Stimulated activated naive B cell treated with anti-CD40 and anti-IgM and Interleukin-4, amounts not matched to agents 10 μg/mL and 1 μg/mL and 100 μg/mL, for 72 hours (primary cell): ENCODE measurements at regions not wholly inside any gene's neighbourhood (a gene's known extent, or its start where the extent isn't known, plus 50 kb on each side); places are given as distances from the start of the nearest gene placed in this dataset.
"Not testable (repeated sequence)": the region's sequence is repeated elsewhere in the genome, so short reads cannot be mapped to it uniquely, and the experiment has no call there.

Source experiments
- ATAC-seq, 2 donors: fragments of 150-1000 bp; cut with Tn5 transposase; replicated peaks; 2 replicates each; pipeline ENCODE4 v1.10.0; 2021; ENCODE audit warnings: moderate library complexity in 1 of 2
- DNase-seq: peaks from one replicate; pipeline ENCODE4 v3.0.0; 2021
- H3K27ac Mint-ChIP-seq: one replicate; pipeline ENCODE4 v1.8.0; 2022; ENCODE audit warnings: mild to moderate bottlenecking, mixed read lengths
- H3K27me3 Mint-ChIP-seq, 2 donors: one replicate each; pipeline ENCODE4 v1.8.0; 2022; ENCODE audit warnings: mixed read lengths in 2 of 2
- H3K36me3 Mint-ChIP-seq, 2 donors: one replicate each; pipeline ENCODE4 v1.8.0; 2022; ENCODE audit warnings: mixed read lengths in 2 of 2, mild to moderate bottlenecking in 1 of 2
- H3K4me1 Mint-ChIP-seq, 2 donors: one replicate each; pipeline ENCODE4 v1.8.0; 2022; ENCODE audit warnings: mixed read lengths in 2 of 2, mild to moderate bottlenecking in 1 of 2
- H3K4me3 Mint-ChIP-seq, 2 donors: one replicate each; pipeline ENCODE4 v1.8.0; 2022; ENCODE audit warnings: mild to moderate bottlenecking in 2 of 2, mixed read lengths in 2 of 2, moderate library complexity in 1 of 2
- H3K9me3 Mint-ChIP-seq, 2 donors: one replicate each; pipeline ENCODE4 v1.8.0; 2022; ENCODE audit warnings: mixed read lengths in 2 of 2, mild to moderate bottlenecking in 1 of 2

DNA sequence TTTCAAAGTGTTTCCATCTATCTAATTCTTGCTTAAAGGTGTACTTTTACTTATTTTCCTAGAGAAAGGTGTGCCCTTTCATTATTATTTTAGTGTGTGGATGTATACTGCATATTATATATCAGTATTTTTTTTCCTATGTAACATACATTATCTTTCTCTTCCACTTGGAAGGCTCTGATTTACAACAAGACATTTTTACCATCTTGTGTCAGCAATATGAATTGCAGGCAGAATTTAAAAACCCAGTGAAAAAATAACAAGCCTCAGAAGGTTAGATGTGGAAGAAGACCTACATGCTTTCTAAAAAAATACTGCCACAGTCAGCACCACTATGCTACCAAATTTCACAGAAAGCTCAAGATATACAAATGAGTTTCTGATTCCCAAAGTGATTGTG, 327.7 kb upstream of the STEAP1 start:
- ATAC-seq (no peak), DNase-seq (no peak)
- Mint-ChIP-seq H3K27ac (no peak overlapping the region), H3K4me3 (no peak overlapping the region), H3K4me1 (no peaks in the 10 kb centered on the region), H3K27me3 (no peaks in the 10 kb centered on the region), H3K36me3 (no peaks in the 10 kb centered on the region), H3K9me3 (no peaks in the 10 kb centered on the region)

DNA sequence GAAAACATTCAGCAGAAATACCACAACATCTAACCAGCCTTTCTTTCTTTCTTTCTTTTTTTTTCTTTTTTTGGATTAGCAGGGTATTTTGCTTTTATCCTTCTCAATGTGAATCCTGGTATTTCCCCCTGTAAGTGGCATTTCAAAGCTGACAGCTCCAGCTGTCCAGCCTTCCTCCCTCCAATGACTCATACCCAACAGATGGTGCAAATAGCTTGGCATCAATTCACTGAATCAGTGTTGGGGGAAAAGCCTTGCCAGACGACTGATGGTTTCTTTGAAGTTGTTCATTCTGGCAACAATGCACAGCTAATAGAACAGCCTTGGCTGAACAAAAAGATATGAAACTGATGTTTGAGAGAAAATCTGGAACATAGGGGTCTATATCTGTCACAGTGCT, 316.8 kb upstream of the STEAP1 start:
- Mint-ChIP-seq H3K27ac (no peak overlapping the region), H3K4me1 (no peaks in the 10 kb centered on the region), H3K4me3 (no peak overlapping the region), H3K36me3 (no peaks in the 10 kb centered on the region), H3K9me3 (no peaks in the 10 kb centered on the region), H3K27me3 (no peaks in the 10 kb centered on the region)
- DNase-seq (no peak), ATAC-seq (no peak)

DNA sequence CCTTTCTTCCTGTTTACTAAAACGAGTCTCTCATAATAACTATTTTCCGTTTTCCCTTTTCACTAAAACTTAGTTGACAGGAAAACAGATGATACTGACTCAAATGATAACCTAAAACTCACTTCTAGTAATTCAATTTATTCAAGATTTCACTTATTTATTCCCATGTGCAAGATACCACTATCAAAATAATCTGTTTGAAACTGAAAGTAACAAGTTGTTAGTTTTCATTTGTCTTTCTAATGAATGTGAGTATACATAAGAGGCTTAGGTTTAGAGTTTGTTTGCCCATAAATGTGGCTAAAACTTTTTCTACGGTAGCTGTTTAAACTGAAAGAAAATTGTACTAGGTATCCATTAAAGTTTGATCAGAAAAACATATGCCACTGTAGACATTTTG, 314.9 kb upstream of the STEAP1 start:
- H3K36me3 Mint-ChIP-seq, result no peaks in the 10 kb centered on the region
- no peak for DNase-seq
- no peak for ATAC-seq
- no peak overlapping the region for H3K27ac Mint-ChIP-seq
- H3K27me3 Mint-ChIP-seq, result no peaks in the 10 kb centered on the region
- no peaks in the 10 kb centered on the region for H3K4me1 Mint-ChIP-seq
- H3K4me3 Mint-ChIP-seq, result no peak overlapping the region
- H3K9me3 Mint-ChIP-seq, result no peaks in the 10 kb centered on the region

DNA sequence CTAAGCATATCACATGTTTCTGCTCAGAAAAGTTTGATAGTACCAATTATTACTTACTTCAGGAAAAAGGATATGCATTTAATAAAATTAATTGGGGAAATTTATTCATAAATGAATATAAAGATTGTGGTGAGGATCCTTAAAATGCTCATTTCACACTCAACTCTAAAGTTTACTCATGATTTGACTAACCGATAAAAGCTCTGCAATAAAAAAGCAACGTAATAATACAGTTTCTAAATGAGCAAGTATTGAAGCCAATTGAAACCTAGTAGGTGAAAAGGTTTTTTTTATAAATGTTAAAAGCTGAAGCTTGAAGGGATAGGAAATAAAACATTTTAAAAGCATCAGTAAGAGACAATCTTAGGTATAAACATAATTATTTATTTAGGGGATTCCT, 308.3 kb upstream of the STEAP1 start:
- DNase-seq (no peak), ATAC-seq (no peak)
- Mint-ChIP-seq H3K36me3 (no peaks in the 10 kb centered on the region), H3K4me3 (no peak overlapping the region), H3K27me3 (no peaks in the 10 kb centered on the region), H3K4me1 (no peaks in the 10 kb centered on the region), H3K9me3 (no peaks in the 10 kb centered on the region), H3K27ac (no peak overlapping the region)

DNA sequence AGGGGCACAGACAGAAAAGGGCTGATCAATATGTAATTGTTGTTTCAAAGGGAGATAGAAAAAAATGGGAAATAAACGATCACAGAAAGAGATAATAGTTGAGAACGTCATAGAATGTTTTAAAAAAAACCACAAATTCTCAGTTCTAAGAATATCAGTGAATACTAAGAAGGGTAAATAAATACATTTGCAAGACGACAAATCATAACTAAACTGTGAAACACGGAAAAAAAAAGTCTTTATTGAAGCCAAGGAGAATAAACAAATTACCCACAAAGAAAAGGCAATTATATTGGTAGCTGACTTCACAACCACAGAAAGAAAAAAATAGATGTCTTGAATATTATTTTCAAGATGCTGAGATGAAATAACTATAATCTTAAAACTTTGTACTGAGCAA, 305.2 kb upstream of the STEAP1 start:
- DNase-seq (no peak), ATAC-seq (no peak)
- no peaks in the 10 kb centered on the region for H3K4me1 Mint-ChIP-seq
- no peak overlapping the region for H3K4me3 Mint-ChIP-seq
- no peak overlapping the region for H3K27ac Mint-ChIP-seq
- H3K9me3 Mint-ChIP-seq, result no peaks in the 10 kb centered on the region
- no peaks in the 10 kb centered on the region for H3K27me3 Mint-ChIP-seq
- H3K36me3 Mint-ChIP-seq, result no peaks in the 10 kb centered on the region

DNA sequence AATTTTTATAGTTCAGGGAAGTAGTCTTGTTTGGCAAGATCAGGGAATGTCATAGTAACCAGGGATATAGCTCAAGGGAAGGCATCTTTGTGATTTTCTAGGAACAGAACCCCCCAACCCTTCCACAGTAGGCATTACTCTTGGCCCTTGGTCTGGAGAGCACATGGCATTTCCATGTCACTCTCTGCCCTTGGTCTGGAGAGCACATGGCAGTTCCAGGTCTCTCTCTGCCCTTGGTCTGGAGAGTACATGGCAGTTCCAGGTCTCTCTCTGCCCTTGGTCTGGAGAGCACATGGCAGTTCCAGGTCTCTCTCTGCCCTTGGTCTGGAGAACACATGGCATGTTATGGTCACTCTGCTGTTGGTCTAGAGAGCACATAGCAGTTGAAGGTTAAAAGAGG, 297.2 kb upstream of the STEAP1 start:
- not testable (repeated sequence) for DNase-seq, H3K4me1 Mint-ChIP-seq, H3K36me3 Mint-ChIP-seq, H3K27ac Mint-ChIP-seq, H3K27me3 Mint-ChIP-seq, H3K9me3 Mint-ChIP-seq, H3K4me3 Mint-ChIP-seq, ATAC-seq

DNA sequence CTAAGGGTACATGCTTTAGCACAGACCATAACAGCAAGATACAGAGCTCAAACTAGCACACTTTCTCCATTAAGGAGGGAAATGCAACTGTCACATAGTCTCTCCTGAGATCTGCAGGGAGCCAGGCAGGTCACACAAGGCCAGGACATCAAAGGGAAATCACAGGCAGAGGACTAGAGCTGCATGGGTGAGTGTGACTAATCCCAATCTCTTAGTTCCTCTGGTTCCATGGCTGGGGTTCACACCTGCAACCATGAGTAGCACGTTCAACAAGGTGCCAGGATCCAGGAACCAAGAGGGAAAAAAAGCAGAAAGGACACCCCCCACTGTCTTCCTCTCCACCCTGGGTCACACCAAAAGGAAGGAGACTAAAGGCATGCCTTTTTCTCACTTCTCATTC, 296.5 kb upstream of the STEAP1 start:
- Mint-ChIP-seq H3K4me3 (no peak overlapping the region), H3K9me3 (peaks cover 6 to 7% of the 10 kb centered on the region in 2 donors), H3K27me3 (no peaks in the 10 kb centered on the region), H3K36me3 (no peaks in the 10 kb centered on the region), H3K27ac (no peak overlapping the region), H3K4me1 (no peaks in the 10 kb centered on the region)
- no peak for DNase-seq
- ATAC-seq, result no peak

DNA sequence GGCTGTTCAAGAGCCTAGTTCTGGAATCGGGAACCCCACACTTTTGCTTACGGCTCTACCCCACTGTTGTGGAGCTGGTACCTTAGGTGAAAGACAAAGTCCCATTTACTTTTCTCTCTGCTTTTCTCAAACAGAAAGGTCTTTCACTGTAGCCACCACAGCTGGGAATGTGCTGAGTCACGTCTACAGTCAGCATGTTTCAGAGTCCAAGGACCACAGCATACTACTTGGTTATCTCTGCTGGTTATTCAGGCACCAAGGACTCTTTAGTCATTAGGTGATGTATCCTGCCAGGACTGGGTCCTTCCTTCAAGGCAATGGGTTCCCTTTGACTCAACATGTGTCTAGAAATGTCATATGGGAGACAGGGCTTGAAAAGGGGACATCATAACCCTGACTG, 266.8 kb upstream of the STEAP1 start:
- H3K9me3 Mint-ChIP-seq, result no peaks in the 10 kb centered on the region
- H3K4me1 Mint-ChIP-seq, result no peaks in the 10 kb centered on the region
- H3K4me3 Mint-ChIP-seq, result no peak overlapping the region
- no peak for DNase-seq
- no peaks in the 10 kb centered on the region for H3K36me3 Mint-ChIP-seq
- no peak overlapping the region for H3K27ac Mint-ChIP-seq
- no peaks in the 10 kb centered on the region for H3K27me3 Mint-ChIP-seq
- no peak for ATAC-seq

DNA sequence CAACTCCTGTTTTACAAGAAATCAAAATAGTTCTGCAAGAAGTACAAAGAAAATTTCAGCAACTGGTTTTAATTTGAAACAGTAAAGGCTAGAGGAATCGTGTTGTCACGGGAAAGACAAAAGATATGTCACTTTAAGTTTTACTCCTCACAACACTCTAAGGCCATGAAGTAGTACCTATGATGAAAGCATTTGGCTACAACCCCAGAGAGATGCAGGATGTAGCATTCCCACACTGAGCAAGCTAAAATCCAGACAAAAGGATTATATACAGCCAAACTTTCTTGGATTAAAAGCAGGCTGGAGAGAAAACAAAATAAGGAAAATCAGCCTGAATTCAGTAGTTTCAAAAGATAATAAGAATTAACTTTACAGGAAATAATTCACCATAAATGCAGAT, 245.5 kb upstream of the STEAP1 start:
- Mint-ChIP-seq H3K27ac (no peak overlapping the region), H3K36me3 (no peaks in the 10 kb centered on the region), H3K27me3 (no peaks in the 10 kb centered on the region), H3K9me3 (no peaks in the 10 kb centered on the region), H3K4me1 (no peaks in the 10 kb centered on the region), H3K4me3 (no peak overlapping the region)
- DNase-seq, result no peak
- no peak for ATAC-seq

DNA sequence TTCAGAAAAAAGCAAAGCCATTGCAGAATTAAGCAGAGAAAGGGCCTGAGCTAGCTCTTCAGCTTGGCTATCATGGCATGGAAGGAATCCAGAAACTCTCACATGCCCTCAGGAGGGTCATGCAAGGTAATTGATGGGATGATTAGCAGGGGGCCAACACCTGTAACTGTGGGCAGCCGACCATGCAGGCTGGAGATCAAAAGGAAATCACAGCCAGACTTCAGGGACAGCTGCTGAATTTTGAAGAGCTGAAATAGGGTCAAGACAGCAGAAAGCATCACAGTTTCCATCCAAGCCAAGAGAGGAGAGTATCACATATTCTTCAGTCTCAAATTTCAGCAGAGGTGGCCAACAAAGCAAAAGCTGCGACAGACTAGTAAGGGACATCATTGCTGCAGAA, 239.6 kb upstream of the STEAP1 start:
- H3K27me3 Mint-ChIP-seq, result no peaks in the 10 kb centered on the region
- no peaks in the 10 kb centered on the region for H3K9me3 Mint-ChIP-seq
- H3K4me1 Mint-ChIP-seq, result no peaks in the 10 kb centered on the region
- no peak overlapping the region for H3K27ac Mint-ChIP-seq
- DNase-seq (no peak), ATAC-seq (no peak)
- no peak overlapping the region for H3K4me3 Mint-ChIP-seq
- H3K36me3 Mint-ChIP-seq, result no peaks in the 10 kb centered on the region

DNA sequence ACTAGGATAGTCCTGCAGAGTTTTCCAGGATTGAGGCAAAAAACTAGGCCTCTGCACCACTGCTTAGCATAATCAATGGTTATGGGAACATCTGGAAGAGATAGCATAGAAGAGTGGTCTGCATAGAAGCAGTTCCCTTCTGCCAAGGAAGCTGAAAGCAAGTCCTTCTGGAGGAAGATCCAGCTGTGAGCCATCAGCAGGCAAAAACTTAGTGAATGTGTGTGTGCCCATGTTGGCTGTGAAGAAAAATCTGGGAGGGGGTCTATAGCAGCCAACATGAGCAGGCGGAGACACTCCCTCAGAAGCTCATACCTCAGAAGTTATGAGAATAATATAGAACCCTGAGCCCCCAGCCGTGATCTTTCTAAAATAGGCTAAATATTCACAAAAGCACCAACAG, 228.1 kb upstream of the STEAP1 start:
- H3K9me3 Mint-ChIP-seq, result peaks cover 0 to 1% of the 10 kb centered on the region in 2 donors
- DNase-seq (no peak), ATAC-seq (no peak)
- H3K4me1 Mint-ChIP-seq, result no peaks in the 10 kb centered on the region
- no peaks in the 10 kb centered on the region for H3K27me3 Mint-ChIP-seq
- no peaks in the 10 kb centered on the region for H3K36me3 Mint-ChIP-seq
- no peak overlapping the region for H3K4me3 Mint-ChIP-seq
- no peak overlapping the region for H3K27ac Mint-ChIP-seq

DNA sequence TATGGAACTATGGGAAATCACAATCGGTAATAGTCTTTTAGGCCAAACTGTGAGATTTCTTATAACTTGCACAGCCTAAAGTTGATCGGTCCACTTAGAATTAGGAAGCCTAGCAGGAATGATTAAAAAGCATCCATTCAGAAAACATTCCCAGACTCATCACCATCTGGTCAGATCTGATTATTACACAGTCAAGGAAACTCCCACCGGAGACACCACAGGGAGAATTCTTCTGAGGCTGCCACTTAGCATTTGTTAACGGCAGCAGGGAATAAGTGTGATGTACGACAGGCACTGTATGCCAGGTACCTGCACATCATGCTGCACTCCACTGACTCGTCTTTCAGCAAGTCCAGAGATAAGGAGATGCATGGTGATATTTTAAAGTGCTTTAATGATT, 227.6 kb upstream of the STEAP1 start:
- Mint-ChIP-seq H3K9me3 (peaks cover 0 to 1% of the 10 kb centered on the region in 2 donors), H3K4me3 (no peak overlapping the region), H3K4me1 (no peaks in the 10 kb centered on the region), H3K27me3 (no peaks in the 10 kb centered on the region), H3K36me3 (no peaks in the 10 kb centered on the region), H3K27ac (no peak overlapping the region)
- no peak for ATAC-seq
- DNase-seq, result no peak

DNA sequence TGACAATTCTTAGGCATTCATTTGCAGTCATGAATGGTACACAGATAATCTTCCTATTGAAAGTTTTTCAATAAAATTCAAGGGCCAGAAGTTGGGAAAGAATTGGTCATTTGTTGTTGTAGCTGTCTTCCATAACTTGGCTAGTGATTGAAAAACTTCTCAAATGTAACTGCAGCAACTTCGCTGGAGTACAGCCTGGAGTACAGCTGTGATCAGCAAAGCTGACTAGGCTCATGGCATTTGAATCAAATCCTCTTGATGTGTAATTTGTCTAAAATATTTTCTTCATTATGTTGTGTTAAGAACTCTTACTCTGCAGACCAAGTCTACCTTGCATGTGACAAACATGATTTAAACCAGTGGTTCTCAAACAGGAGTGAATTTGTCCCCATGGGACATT, 226.5 kb upstream of the STEAP1 start:
- DNase-seq, result no peak
- H3K4me3 Mint-ChIP-seq, result no peak overlapping the region
- H3K9me3 Mint-ChIP-seq, result peaks cover 0 to 1% of the 10 kb centered on the region in 2 donors
- no peaks in the 10 kb centered on the region for H3K27me3 Mint-ChIP-seq
- no peak overlapping the region for H3K27ac Mint-ChIP-seq
- H3K36me3 Mint-ChIP-seq, result no peaks in the 10 kb centered on the region
- no peaks in the 10 kb centered on the region for H3K4me1 Mint-ChIP-seq
- no peak for ATAC-seq

DNA sequence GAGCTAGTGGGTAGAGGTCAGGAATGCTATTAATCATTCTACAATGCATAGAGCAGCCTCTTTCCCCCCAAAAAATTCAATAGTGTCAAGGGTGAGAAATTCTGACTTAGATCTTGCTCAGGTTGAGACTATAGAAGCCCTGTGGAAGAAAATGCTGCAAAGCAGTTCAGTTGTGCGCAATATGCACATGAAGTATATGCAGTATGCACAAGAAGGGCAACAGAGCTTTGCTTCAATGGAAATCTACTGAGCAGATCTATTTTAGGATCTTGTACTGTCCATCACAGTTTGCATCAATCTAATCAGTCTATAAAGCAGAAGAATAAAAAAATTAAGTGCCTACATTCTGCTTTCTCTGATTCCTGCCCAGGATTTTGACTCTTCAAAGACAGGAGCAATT, 225.8 kb upstream of the STEAP1 start:
- Mint-ChIP-seq H3K27ac (no peak overlapping the region), H3K36me3 (no peaks in the 10 kb centered on the region), H3K27me3 (no peaks in the 10 kb centered on the region), H3K9me3 (no peaks in the 10 kb centered on the region), H3K4me3 (no peak overlapping the region), H3K4me1 (no peaks in the 10 kb centered on the region)
- ATAC-seq, result no peak
- no peak for DNase-seq

DNA sequence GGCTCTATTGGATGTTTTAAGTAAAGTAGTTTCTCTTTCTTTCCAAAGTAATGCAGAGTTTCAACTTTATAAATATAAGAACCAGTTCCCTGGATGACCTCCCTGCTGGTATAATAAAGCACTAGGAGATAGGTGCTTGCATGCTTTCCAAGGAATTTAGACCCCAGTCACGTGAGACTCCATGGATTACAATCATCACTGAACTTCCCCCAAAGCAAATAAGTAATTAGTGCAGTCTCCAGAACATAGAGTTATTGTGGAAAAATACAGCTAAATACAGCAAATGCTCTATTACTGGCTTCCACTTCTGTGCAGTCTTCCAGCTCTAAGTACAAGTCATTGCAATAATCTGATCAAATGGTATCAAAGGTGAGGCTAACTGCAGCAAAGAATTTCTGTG, 220.2 kb upstream of the STEAP1 start:
- Mint-ChIP-seq H3K4me3 (no peak overlapping the region), H3K36me3 (no peaks in the 10 kb centered on the region), H3K9me3 (no peaks in the 10 kb centered on the region), H3K27ac (no peak overlapping the region), H3K4me1 (no peaks in the 10 kb centered on the region), H3K27me3 (no peaks in the 10 kb centered on the region)
- no peak for DNase-seq
- no peak for ATAC-seq

DNA sequence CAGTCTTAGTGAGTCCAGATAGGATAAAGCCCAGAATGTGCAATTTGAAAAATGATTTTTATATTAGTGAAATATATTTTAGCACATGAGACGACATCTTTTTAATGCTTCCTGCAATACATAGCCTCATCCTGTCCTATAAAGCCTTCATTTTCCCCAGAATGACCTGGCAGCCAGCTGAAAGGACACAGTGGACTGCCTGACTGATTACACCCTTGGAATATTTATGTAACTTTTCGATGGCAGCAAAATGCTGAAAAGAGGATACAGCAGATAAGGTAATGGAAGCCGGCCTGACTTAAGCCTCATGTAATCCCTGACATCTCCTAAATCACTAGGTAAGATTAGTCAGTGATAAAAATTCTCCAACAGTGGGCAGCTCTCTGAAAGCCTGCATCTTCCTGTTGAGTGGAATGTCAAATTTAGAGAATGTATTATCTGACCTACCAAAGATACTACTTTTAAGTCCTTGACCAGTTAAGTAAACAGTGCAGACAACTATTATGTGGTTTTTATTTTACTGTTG, 210.7 kb upstream of the STEAP1 start:
- H3K27me3 Mint-ChIP-seq, result no peaks in the 10 kb centered on the region
- H3K4me1 Mint-ChIP-seq, result no peaks in the 10 kb centered on the region
- no peak for ATAC-seq
- H3K27ac Mint-ChIP-seq, result no peak overlapping the region
- H3K9me3 Mint-ChIP-seq, result no peaks in the 10 kb centered on the region
- H3K4me3 Mint-ChIP-seq, result no peak overlapping the region
- no peak for DNase-seq
- no peaks in the 10 kb centered on the region for H3K36me3 Mint-ChIP-seq
